Right atrium auricular region (tissue), 2 donors: ENCODE measurements at regions not wholly inside any gene's neighbourhood (a gene's known extent, or its start where the extent isn't known, plus 50 kb on each side); places are given as distances from the start of the nearest gene placed in this dataset.

Source experiments
- DNase-seq: peaks from one replicate; pipeline ENCODE4 v3.0.0-alpha.2; 2019; ENCODE audit warnings: low spot score
- H3K27ac ChIP-seq, 2 donors: fragments of 200-600 bp; sonication (generic); 1 replicate in 1 of 2; 2 replicates in 1 of 2; pipeline ENCODE4 v1.5.1; 2016 to 2019
- H3K27me3 ChIP-seq, 2 donors: fragments of 200-600 bp; sonication (generic); one replicate each; pipeline versions ENCODE4 v1.5.1 to v1.6.0; 2017 to 2019
- H3K36me3 ChIP-seq: fragments of 200-600 bp; sonication (generic); one replicate; pipeline ENCODE4 v1.5.1; 2016
- H3K4me1 ChIP-seq, 2 donors: fragments of 200-600 bp; sonication (generic); one replicate each; pipeline versions ENCODE4 v1.5.1 to v1.6.0; 2017 to 2019
- H3K4me3 ChIP-seq, 2 donors: fragments of 200-600 bp; sonication (generic); 1 replicate in 1 of 2; 2 replicates in 1 of 2; pipeline ENCODE4 v1.5.1; 2017 to 2019; ENCODE audit warnings: mild to moderate bottlenecking in 1 of 2, moderate library complexity in 1 of 2
- H3K9me3 ChIP-seq, 2 donors: fragments of 200-600 bp; sonication (generic); one replicate each; pipeline ENCODE4 v1.5.1; 2019
- CTCF ChIP-seq, 2 donors: fragments of 200-600 bp; sonication (generic); IDR thresholded peaks; one replicate each; pipeline ENCODE4 v1.5.1; 2019; ENCODE audit warnings: antibody characterized with exemption in 2 of 2

GRCh38 chrX:43525901-43526610, 130.0 kb upstream of the MAOA start:
- Histone ChIP-seq H3K27me3 (no peaks in the 10 kb centered on the region), H3K4me1 (no peaks in the 10 kb centered on the region), H3K4me3 (no peak overlapping the region), H3K36me3 (no peaks in the 10 kb centered on the region), H3K27ac (no peak overlapping the region), H3K9me3 (peaks cover 0 to 4% of the 10 kb centered on the region in 2 donors)
- DNase-seq, result no peak
- no peak for TF ChIP-seq CTCF (IDR thresholded peaks at IDR 0.05)

- Histone ChIP-seq H3K9me3 (peaks cover 0 to 4% of the 10 kb centered on the region in 2 donors), H3K4me1 (no peaks in the 10 kb centered on the region), H3K4me3 (no peak overlapping the region), H3K27me3 (no peaks in the 10 kb centered on the region), H3K27ac (no peak overlapping the region), H3K36me3 (no peaks in the 10 kb centered on the region)
- no peak for TF ChIP-seq CTCF (IDR thresholded peaks at IDR 0.05)
- no peak for DNase-seq
Observed at GRCh38 chrX:43526878-43527277, 129.2 kb upstream of the MAOA start.

GRCh38 chrX:43527801-43528200, 128.3 kb upstream of the MAOA start:
- H3K4me1 ChIP-seq, result no peaks in the 10 kb centered on the region
- TF ChIP-seq CTCF (IDR thresholded peaks at IDR 0.05), result no peak
- H3K4me3 ChIP-seq, result no peak overlapping the region
- DNase-seq, result no peak
- no peaks in the 10 kb centered on the region for H3K36me3 ChIP-seq
- no peak overlapping the region for H3K27ac ChIP-seq
- no peaks in the 10 kb centered on the region for H3K27me3 ChIP-seq
- H3K9me3 ChIP-seq, result peaks cover 0 to 4% of the 10 kb centered on the region in 2 donors

- Histone ChIP-seq H3K27ac (no peak overlapping the region), H3K36me3 (no peaks in the 10 kb centered on the region), H3K4me3 (no peak overlapping the region), H3K9me3 (peaks cover 0 to 8% of the 10 kb centered on the region in 2 donors), H3K27me3 (no peaks in the 10 kb centered on the region), H3K4me1 (no peaks in the 10 kb centered on the region)
- no peak for DNase-seq
- no peak for TF ChIP-seq CTCF (IDR thresholded peaks at IDR 0.05)
Observed at GRCh38 chrX:43530837-43531236, 125.3 kb upstream of the MAOA start.

- Histone ChIP-seq H3K4me3 (no peak overlapping the region), H3K36me3 (no peaks in the 10 kb centered on the region), H3K27me3 (no peaks in the 10 kb centered on the region), H3K27ac (no peak overlapping the region), H3K9me3 (no peaks in the 10 kb centered on the region), H3K4me1 (no peaks in the 10 kb centered on the region)
- DNase-seq, result no peak
- TF ChIP-seq CTCF (IDR thresholded peaks at IDR 0.05), result no peak
Observed at GRCh38 chrX:43540318-43540717, 115.8 kb upstream of the MAOA start.

- H3K27ac ChIP-seq, result no peak overlapping the region
Observed at GRCh38 chrX:43551590-43551989, 104.5 kb upstream of the MAOA start.

More at GRCh38 chrX:43551590-43551989, 104.5 kb upstream of the MAOA start:
- TF ChIP-seq CTCF (IDR thresholded peaks at IDR 0.05), result no peak
- DNase-seq, result no peak
- H3K27me3 ChIP-seq, result no peaks in the 10 kb centered on the region
- H3K36me3 ChIP-seq, result no peaks in the 10 kb centered on the region
- no peak overlapping the region for H3K4me3 ChIP-seq
- H3K4me1 ChIP-seq, result no peaks in the 10 kb centered on the region
- no peaks in the 10 kb centered on the region for H3K9me3 ChIP-seq
